Body of pancreas (tissue), 4 donors: ENCODE measurements at regions not wholly inside any gene's neighbourhood (a gene's known extent, or its start where the extent isn't known, plus 50 kb on each side); places are given as distances from the start of the nearest gene placed in this dataset.

Experiments used
- ATAC-seq: fragments of 150-250 bp; one replicate; pipeline ENCODE4 v1.9.1; 2016
- DNase-seq, 4 donors: peaks; one replicate each; pipeline ENCODE4 v3.0.0-alpha.2; 2019
- H3K27ac ChIP-seq, 4 donors: fragments of 200-600 bp; sonication (generic); 1 replicate in 3 of 4; 2 replicates in 1 of 4; pipeline versions ENCODE4 v1.5.1 to v1.6.1; 2016 to 2019; ENCODE audit warnings: mild to moderate bottlenecking in 1 of 4, mixed read lengths in 1 of 4, moderate library complexity in 1 of 4
- H3K27me3 ChIP-seq, 2 donors: fragments of 200-600 bp; sonication (generic); one replicate each; pipeline ENCODE4 v1.6.0; 2016; ENCODE audit warnings: mild to moderate bottlenecking in 1 of 2
- H3K36me3 ChIP-seq, 2 donors: fragments of 200-600 bp; sonication (generic); replicated peaks in 1 of 2; 2 replicates each; pipeline ENCODE4 v1.5.1; 2016; ENCODE audit warnings: low read depth in 2 of 2; ENCODE audit not compliant: insufficient read depth in 1 of 2
- H3K4me1 ChIP-seq: fragments of 200-600 bp; sonication (generic); one replicate; pipeline ENCODE4 v1.6.0; 2016
- H3K4me3 ChIP-seq, 2 donors: fragments of 200-600 bp; sonication (generic); 1 replicate in 1 of 2; 2 replicates in 1 of 2; pipeline ENCODE4 v1.5.1; 2016 to 2019
- H3K9me3 ChIP-seq, 3 donors: fragments of 200-600 bp; sonication (generic); 1 replicate in 2 of 3; 2 replicates in 1 of 3; pipeline ENCODE4 v1.5.1; 2016
- POLR2A ChIP-seq, 3 donors: fragments of 450-650 bp; IDR thresholded peaks; one replicate each; pipeline ENCODE4 v1.6.1; 2016; ENCODE audit warnings: antibody characterized with exemption in 3 of 3, mild to moderate bottlenecking in 2 of 3
- WGBS, 2 donors: methylation state at CpG; one replicate each; pipeline ENCODE4 v1.1.5; 2017; 5-methylcytosine and 5-hydroxymethylcytosine counted together
- intact Hi-C: fragments of 100-400 bp; cut with DNase I; formaldehyde crosslinking; loops from one replicate; pipeline ENCODE4 v1.15.1; 2023
- TF ChIP-seq, protein P1 (sequence below), 7 experiments: fragments of 450-650 bp in 4 of 7; fragments of 200-600 bp in 3 of 7; sonication (generic) in 3 of 7; IDR thresholded peaks; one replicate each; pipeline ENCODE4 v1.5.1; 2016 to 2019; ENCODE audit warnings: antibody characterized with exemption in 7 of 7

DNA sequence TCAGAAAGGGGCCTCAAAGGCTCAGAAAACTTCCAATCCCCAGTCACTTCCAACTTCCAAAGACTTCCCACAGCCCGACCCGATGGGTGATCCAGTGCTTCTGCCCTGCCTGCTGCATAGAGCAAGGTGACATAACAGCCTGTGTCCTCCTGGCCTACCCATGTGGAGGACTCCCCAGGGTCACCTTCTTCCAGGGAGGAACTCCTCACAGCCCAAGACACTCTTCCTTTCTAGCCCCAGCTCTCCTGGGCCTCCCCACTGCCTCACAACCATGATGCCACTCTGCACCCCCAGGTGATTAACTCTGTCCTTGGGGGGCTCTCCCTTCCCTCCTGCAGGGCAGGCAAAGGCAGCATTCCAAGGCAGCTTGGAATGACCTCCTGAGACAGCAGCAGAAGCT lies 158.4 kb upstream of the PDE1C start:
- Histone ChIP-seq H3K36me3 (no peaks in the 10 kb centered on the region), H3K27me3 (no peaks in the 10 kb centered on the region), H3K4me3 (no peak overlapping the region), H3K27ac (no peak overlapping the region), H3K4me1 (no peaks in the 10 kb centered on the region), H3K9me3 (no peaks in the 10 kb centered on the region)
- 84 to 93% methylated on average over 2 of the region's 2 CpGs for WGBS, 2 donors
- ATAC-seq (no peak), DNase-seq (no peak)
- TF ChIP-seq POLR2A (IDR thresholded peaks at IDR 0.05) = no peak
- TF ChIP-seq, protein P1, sequence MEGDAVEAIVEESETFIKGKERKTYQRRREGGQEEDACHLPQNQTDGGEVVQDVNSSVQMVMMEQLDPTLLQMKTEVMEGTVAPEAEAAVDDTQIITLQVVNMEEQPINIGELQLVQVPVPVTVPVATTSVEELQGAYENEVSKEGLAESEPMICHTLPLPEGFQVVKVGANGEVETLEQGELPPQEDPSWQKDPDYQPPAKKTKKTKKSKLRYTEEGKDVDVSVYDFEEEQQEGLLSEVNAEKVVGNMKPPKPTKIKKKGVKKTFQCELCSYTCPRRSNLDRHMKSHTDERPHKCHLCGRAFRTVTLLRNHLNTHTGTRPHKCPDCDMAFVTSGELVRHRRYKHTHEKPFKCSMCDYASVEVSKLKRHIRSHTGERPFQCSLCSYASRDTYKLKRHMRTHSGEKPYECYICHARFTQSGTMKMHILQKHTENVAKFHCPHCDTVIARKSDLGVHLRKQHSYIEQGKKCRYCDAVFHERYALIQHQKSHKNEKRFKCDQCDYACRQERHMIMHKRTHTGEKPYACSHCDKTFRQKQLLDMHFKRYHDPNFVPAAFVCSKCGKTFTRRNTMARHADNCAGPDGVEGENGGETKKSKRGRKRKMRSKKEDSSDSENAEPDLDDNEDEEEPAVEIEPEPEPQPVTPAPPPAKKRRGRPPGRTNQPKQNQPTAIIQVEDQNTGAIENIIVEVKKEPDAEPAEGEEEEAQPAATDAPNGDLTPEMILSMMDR (IDR thresholded peaks at IDR 0.05) = no peak
- intact Hi-C loops = no loop called here

DNA sequence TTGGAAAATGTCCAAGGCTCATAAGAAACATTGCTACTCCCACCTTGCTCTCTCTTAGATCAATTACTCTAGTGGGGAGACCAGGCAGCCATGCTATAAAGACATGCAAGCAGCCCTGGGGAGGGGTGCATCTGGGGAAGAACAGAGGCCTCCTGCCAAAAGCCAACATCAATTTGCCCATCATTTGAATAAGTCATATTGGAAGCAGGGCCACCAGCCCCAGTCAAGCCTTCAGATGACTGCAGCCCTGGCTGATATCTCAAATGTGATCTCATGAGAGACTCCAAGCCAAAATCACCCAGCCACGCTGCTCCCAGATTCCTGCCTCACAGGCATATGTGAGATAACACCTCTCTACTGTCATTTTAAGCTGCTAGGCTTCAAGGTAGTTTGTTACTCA lies 157.5 kb upstream of the PDE1C start:
- Histone ChIP-seq H3K9me3 (no peaks in the 10 kb centered on the region), H3K27me3 (no peaks in the 10 kb centered on the region), H3K4me1 (no peaks in the 10 kb centered on the region), H3K27ac (no peak overlapping the region), H3K4me3 (no peak overlapping the region), H3K36me3 (no peaks in the 10 kb centered on the region)
- intact Hi-C loops = no loop called here
- TF ChIP-seq POLR2A (IDR thresholded peaks at IDR 0.05) = no peak
- TF ChIP-seq, protein P1 (IDR thresholded peaks at IDR 0.05) = no peak
- ATAC-seq (no peak), DNase-seq (no peak)
- 40% methylated on average over 1 of the region's 1 CpG; no CpG with 5 or more reads in 1 of the 2 donors for WGBS, 2 donors

DNA sequence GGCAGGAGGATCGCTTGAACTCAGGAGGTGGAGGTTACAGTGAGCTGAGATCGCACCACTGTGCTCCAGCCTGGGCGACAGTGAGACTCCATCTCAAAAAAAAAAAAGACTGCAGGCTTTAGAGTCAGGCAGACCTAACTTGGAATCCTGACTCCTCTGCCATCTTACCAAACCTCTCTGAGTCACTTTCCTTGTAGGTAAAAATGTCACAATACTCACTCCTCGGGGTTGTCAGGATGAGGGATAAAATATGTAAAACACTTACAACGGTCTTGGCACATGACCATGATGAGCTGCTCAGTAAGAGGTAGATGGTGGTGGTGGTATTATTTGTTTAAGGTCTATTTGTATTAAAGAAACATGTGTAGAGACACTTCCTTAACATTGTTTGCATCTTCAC lies 154.1 kb upstream of the PDE1C start:
- H3K27ac ChIP-seq = no peak overlapping the region
- H3K4me3 ChIP-seq = no peak overlapping the region
- no peaks in the 10 kb centered on the region for H3K27me3 ChIP-seq
- no peaks in the 10 kb centered on the region for H3K4me1 ChIP-seq
- no peaks in the 10 kb centered on the region for H3K9me3 ChIP-seq
- TF ChIP-seq POLR2A (IDR thresholded peaks at IDR 0.05) = no peak
- TF ChIP-seq, protein P1 (IDR thresholded peaks at IDR 0.05) = no peak
- no peak for DNase-seq
- intact Hi-C loops = no loop called here
- no peak for ATAC-seq
- WGBS, 2 donors = 72 to 74% methylated on average over 5 of the region's 5 CpGs
- H3K36me3 ChIP-seq = no peaks in the 10 kb centered on the region

DNA sequence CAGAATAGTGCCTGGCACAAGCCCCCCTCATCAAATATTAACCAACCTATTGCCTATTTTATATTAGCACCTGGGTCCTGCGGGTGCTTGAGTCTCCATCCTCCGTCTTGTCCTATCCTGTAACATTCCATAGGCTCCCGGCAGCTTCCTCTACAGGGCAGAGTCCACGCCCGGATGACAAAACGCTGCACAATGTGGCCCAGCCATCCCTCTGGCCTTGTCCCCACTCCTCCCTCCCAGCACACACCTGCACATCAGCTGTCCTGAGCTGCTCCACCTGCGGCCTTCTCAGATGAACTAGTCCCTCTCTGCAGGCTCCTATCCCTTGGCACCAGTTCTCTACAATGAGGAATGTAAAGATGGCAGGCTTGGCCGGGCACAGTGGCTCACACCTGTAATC lies 153.5 kb upstream of the PDE1C start:
- no peak for DNase-seq
- no peak overlapping the region for H3K4me3 ChIP-seq
- H3K36me3 ChIP-seq = no peaks in the 10 kb centered on the region
- TF ChIP-seq, protein P1 (IDR thresholded peaks at IDR 0.05) = no peak
- TF ChIP-seq POLR2A (IDR thresholded peaks at IDR 0.05) = no peak
- WGBS, 2 donors = 64 to 66% methylated on average over 8 of the region's 8 CpGs
- intact Hi-C loops = no loop called here
- H3K27ac ChIP-seq = no peak overlapping the region
- H3K4me1 ChIP-seq = no peaks in the 10 kb centered on the region
- no peaks in the 10 kb centered on the region for H3K9me3 ChIP-seq
- ATAC-seq = no peak
- H3K27me3 ChIP-seq = no peaks in the 10 kb centered on the region

DNA sequence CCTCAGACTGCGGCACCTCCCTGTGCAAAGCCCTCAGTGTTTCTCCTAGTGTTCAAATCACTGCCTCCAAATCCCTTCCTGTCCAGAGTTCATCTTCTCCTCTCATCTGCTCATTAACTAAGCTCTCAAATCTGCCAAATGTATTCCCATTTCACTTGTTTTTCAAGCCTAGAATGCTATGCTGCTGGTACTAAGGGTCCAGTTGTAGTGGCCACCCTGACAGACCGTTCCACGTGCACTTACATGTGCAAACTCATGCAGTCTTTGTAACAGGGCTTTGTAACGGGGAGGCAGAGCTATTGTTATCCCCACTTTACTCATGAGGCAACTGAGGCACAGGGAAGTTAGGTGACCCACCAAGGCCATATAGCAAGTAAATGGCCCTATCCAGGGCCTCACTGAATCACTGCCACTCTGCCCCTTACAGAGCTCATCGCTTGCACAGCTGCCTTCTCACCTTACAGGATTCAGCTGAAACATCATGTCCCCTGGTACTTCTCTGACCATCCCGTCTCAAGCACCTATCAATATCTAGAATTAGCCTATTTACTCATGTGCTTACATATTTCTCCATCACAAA lies 153.0 kb upstream of the PDE1C start:
- TF ChIP-seq, protein P1 (IDR thresholded peaks at IDR 0.05) = no peak
- no peak for TF ChIP-seq POLR2A (IDR thresholded peaks at IDR 0.05)
- no peaks in the 10 kb centered on the region for H3K27me3 ChIP-seq
- 73 to 79% methylated on average over 6 of the region's 6 CpGs for WGBS, 2 donors
- intact Hi-C loops = no loop called here
- H3K36me3 ChIP-seq = no peaks in the 10 kb centered on the region
- DNase-seq (no peak), ATAC-seq (no peak)
- H3K27ac ChIP-seq = no peak overlapping the region
- no peaks in the 10 kb centered on the region for H3K9me3 ChIP-seq
- no peaks in the 10 kb centered on the region for H3K4me1 ChIP-seq
- no peak overlapping the region for H3K4me3 ChIP-seq
